ENCODE measurements at regions not wholly inside any gene's neighbourhood (a gene's known extent, or its start where the extent isn't known, plus 50 kb on each side); places are given as distances from the start of the nearest gene placed in this dataset.

DNA sequence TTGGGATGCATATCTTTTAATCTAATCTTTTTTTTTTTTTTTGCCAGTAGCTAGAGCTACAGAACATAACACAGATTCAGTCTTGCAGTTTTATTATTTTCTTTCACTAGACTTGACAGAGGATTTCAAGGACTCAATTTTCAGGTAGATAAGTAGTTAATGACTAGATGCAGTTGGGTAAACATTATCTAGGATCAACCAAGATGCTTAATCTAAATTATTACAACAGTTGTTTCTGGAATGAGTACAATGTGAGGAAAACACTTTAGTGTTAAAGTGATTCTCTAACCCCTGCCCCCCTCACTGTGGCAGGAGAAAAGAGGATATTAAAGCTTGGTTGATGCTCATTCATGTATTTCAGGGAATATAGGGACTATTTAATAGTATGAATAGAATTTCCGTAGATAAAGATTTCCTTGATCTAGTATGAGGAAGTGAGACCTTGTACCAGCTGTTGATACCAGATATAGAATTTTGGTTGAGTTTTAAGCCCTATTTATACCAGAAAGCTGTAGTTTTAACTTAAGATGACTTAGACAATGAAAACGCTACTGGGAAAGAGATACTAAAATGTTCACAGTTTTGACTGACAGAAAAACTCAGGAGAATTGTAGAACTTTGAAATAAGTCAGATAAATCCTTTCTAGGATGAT, 389.0 kb upstream of the C2CD4B start:
- no peak for DNase-seq

DNA sequence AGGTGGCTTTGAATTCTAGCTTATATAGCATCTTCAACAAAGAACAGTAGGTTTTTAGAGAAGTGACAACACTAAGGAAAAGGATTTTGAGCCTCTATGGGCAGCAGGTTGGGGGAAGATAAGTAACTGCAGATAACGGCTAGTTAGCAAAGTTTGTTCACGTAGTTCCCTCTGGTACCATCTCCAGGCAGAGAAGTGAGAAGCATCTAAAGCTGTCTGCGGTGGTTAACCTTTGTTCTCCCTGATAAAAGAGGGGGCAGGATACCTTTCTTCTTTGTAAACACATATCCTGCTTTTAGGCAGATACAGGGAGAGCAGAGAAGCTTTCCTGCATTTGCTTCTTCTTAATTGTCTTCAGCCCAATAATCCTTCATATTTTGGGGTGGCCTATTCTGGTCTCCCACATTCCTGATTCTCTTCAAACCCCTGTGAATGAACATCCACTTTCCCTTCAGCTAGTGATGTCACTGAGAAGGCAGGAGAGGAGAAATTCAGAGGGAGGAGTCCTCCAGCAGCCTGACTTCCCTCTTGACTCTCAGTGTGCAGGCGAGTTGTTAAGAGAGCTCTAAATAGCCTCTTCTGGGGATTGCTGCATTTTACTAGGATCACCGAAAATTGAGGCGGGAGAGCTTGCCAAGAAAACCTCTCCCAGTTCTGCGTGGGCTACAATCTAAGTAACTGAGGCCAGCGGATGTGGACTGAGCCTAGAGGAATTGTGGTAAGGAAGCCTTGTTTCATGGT, 393.7 kb upstream of the C2CD4B start:
- no peak for DNase-seq

DNA sequence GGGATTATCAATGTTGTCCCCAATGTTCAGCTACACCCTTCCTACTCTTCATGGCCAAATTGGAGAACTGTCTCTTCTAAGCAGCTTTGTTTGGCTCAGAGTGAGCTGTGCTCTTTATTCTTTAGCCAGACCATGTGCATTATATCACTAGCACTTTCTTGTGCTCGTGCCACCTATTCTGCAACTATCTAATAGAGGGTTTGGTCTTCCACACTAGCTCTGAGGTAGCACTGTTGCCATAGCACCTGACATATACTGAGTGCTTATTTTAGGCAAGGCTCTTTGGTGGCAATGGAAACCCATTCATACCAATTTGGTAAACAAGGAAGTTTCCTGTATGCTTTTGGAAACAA, 394.3 kb upstream of the C2CD4B start:
- DNase-seq, result no peak

DNA sequence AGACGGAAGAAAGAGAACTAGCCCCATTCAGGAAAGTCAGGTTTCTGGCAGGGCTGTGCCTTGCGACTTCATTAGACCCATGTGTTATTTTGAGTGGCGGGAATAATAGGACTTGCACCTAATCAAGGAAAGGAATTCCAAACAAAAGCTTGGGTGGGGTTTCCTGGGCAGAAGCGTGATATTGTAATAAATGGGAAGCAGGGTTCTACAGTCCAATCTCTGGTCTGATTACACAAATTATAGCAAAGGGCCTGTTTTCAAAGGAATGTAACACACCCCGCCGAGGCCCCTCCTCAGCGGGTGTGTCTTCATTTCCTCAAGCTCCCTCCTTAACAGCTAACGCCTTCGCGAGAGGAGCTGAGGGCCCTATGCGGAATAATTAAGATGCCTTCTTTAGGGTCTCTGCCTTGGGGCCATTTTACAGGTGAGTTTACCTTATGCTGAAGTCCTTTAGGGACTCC, 396.0 kb upstream of the C2CD4B start:
- no peak for DNase-seq

DNA sequence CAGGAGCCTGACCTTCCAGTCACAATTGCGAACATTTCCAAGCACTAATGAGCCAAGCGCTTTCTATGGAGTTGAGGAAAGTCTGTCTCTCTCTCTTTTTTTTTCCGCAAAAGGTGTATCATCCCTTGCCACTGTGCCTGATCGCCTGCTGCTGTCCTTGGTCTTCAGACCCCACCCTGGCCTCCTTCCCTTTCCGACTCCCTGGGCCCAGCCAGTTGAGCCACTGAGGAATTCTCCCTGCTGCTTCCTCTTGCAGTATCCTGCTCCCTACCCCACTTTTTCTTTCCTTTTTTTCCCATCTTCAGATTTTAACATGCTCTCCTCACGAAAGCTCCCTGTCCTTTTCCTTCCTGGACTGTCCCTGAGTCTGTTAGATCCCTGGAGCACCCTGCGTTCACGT, 396.5 kb upstream of the C2CD4B start:
- DNase-seq, result no peak

DNA sequence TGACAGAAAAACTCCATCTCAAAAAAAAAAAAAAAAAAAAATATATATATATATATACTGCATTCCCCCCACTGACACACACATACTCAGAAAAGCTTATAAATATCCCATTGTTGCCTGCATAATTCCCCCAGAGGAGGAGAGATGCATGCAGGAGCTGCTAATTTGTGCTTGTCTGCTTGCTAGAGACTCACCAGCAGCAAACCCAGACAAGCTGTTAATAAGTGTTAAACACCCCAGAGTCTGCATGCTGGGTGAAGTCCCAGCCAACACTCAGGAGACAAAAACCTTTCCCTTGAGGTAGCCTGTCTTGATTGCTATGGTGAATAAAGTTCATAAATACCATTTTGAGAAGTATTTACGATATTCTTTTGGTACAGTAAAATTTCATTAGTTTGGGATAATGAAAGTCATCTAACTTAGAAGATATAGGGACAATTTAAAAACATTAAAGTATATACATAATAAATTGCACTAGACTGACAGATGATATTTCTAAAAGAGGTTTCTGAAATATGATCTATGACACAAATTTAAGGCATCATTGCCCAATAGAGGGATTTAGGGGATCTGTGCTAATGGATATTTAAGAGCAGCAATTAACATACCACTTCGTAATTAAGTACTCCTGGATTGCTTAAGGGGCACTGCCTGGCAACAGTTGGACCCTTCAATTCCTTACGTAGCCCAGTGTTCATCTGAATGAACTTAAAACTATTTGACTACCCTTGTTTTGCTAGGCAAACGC, 400.0 kb upstream of the C2CD4B start:
- DNase-seq, result no peak

DNA sequence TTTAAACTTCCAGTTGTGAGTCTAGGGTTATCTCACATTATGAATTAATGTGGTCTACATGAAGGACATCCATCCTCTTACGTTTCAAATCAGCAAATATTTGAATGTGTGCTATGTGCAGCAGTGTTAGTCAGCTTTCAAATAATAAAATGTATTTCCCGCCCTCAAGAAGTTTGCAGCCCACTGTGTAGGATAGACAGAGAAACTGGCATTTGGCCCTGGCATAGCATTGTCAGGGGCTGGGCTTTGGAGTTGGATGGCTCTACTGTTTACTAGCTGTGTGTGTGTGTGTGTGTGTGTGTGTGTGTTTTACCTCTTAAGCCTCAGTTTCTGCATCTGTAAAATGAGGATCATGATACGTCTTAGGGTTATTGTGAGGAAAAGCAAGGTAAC, 400.5 kb upstream of the C2CD4B start:
- DNase-seq, result no peak

DNA sequence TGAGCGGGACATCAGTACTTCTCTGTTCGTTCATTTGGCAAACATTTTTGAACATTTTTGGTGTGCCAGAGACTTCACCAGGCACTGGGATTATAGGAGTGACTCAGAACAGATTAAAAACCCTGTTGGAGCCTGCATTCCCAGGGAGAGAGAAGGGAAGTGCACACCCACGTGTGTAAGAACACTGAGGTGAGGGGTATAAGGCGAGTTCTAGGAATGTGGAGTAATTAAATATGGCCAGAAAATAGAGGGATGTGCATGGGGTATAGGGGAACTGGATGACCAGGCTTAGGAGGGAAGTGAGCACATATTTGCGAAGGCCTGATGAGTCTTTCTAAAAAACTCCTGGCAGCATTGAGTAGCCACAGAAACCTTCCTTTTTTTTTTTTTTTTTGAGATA, 401.2 kb upstream of the C2CD4B start:
- no peak for DNase-seq

DNA sequence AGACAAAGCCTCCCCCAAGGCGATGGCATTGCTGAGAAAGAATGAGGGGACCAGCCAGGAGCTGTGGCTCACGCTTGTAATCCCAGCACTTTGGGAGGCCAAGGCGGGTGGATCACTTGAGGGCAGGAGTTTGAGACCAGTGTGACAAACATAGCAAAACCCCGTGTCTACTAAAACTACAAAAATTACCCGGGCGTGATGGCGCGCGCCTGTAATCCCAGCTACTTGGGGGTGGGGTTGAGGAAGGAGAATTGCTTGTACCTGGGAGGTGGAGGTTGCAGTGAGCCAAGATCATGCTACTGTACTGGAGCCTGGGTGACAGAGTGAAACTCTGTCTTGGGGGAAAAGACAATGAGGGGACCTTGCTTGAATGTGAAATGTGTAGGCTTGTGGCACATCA, 402.4 kb upstream of the C2CD4B start:
- DNase-seq, result no peak

DNA sequence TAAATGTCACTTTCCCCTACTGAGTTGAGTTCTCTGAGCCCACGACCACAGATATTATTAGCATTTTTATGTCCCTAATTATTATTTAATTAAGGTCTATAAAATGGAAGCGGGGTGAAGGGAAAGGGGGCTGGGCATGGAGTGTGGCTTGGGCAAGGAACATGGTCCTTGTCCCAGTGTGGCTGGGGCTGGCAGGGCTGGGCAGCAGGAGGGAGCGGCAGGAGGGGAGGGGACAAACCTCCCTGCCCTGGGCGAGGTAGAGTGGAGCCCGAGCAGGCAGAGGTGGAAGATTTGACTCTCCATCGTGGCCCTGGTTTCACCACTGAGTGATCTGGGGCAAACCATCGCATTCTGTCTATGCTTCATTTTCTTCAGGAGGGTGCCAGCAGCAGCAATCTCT, 402.9 kb upstream of the C2CD4B start:
- DNase-seq, result no peak

DNA sequence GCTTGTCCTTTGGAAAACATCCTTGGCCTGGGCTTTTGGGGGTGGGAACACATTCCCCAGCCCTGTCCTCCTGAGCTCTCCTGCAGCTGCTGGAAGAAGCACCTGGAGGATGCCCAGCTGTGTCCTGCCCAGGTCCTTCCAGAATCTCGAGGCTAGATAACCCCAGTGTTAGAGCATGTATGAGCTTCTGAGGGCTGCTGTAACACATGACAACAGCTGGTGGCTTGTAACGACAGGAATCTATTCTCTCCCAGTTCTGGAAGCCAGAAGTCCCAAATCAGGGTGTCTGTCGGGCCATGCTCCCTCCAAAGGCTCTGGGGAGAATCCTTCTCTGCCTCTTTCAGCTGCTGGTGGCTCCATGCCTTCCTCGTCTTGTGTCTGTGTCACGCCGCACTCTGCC, 403.6 kb upstream of the C2CD4B start:
- DNase-seq, result no peak

DNA sequence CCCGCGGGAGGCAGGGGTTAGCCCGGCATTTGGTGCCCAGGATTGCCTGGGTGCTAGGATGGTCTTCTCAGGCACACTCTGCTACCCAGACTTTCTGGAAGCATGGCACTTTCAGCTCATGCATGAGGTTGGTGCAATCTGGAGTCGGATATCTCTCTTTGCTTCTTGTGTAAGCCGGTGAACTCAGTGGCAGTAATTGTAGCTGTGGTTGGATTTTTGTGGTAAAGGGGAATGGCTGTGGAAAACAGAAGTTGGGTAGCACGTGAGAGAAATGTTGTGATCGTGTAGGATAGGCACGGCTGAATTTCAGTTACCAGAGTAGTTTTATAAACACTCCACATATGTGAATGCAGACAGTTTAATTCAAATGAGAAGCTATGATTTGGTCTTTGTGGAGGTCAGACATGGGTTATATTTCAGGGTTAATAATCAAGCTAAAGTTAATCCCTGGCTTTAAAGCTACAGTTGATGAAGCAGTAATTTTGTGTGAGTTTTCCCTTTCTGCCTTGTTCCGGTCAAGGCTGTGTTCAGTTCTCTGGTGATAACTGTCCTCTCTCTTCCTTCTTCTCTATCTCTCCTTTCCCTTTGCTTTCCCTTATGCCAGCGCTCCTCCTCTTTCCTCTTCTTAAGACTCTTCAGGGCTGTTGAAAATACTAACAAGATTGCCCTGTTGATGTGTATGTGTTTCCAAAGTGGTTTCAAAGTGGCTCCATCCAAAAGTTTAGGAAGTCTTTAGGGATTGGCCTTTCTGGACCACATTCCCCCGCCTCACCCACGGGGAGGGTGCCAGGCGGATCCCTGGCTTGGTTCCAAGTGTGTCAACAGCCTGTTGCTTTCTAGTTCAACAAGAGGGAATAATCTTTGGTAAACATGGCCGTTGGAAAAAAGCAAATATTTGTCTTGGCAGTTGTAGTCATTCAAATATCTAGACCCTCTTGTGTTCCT, 404.6 kb upstream of the C2CD4B start:
- DNase-seq, result no peak

DNA sequence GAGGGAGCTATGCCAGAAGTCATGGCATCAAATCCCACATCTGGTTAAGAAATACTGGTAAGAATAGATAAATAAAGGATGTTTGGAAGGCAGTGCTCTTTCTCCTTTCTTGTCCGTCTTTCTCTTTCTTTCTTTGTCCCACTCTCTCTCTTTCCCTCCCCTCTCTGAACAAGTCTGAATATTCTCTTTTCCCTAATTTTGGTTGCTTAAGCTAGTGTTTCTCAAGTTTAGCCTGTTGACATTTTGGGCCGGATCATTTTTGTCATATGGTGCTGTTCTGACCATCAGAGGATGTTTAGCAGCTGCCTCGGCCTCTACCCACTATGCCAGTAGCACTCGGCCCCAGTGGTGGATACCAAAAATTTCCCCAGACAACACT, 405.3 kb upstream of the C2CD4B start:
- no peak for DNase-seq

DNA sequence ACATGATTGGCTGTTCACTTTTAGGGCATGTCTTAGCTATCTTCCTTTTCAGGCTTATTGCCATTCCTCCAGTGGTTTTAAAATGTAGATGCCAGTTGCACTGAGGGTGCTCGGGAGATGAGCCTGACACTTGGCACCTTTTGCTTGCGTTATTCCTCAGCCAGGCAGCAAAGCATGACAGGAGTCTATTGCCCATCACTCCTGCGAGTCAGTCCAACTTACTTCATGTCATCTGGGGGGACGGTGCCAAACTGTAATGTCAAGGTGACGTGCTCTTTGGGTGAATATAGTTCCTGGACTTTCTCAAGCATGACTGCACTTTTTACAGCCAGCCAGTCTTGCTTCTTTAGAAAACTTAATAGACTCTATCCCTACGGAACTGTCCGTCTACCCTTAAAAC, 406.0 kb upstream of the C2CD4B start:
- DNase-seq, result no peak

DNA sequence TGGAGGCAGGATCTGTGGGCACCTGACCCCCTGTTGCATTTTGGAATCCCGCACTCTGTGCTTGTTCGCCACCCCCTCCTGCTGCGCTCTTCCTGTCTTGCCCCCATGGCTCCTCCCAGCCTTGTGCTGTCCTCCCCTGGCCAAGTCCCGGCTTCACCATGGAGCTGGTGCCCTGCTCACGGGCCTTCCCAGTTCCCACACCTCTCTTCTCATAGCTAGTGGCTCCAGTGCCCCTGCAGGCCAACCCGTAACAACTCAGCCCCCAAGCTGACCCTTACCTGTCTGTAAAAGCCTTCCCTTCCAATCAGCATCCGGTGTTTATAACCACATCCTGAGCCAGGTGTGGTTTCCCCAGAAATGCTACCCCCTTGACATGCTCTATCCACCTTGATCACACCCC, 407.7 kb upstream of the C2CD4B start:
- no peak for DNase-seq

DNA sequence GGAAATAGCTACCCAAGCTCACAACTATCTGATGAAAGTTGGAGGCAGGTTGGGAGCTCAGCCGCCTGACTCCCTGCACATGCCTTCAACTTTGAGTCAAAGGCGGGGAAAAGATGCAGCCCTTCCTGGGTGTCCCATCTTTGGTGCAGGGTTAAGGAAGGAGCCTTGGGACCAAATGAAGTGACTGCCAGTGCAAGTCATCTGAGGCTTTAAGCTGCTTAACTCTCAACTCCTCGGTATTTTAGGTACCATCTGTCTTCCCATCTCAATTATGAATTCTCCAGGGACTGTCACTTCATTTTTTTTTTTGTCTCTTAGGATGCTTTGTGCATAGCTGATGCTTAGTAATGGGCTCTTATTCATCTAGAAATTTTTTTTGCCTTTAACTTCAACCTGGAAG, 408.8 kb upstream of the C2CD4B start:
- no peak for DNase-seq

DNA sequence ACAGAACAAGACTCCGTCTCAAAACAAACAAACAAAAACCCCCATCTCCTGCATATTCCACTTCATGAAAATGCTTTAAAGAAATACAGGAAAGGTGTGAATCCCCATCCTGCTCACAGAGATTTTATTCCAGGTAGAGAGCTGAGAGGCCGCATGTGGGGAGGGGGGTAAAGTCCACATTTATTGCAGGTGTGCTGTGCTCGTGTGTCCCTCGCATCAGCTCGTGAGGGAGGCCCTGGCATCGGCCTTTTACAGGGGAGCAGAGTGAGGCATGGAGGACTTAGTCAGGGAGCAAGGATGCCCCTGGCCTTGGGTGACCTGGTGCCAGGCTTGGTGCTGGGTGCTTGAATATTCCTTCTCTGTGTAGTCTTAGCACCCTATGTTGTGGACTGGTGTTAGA, 413.5 kb upstream of the C2CD4B start:
- DNase-seq, result no peak

DNA sequence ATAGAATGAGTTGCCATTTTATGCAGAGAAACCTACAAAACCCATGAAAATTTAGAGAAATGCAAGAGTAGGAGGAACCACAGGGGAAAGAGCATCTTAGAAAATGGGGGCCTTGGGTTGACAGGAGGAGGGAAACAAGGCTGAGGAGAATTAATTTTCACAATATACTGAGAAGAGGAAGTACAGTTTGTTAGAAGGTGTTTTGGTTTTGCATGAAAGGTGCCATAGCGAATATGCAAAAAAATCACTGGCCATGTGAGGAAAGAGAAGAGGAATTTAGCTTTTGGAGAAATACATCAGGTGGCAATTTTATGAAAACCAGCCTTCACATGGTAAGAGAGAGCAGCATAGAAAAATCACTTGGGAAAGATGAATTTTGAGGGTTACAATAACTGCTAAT, 413.9 kb upstream of the C2CD4B start:
- no peak for DNase-seq

DNA sequence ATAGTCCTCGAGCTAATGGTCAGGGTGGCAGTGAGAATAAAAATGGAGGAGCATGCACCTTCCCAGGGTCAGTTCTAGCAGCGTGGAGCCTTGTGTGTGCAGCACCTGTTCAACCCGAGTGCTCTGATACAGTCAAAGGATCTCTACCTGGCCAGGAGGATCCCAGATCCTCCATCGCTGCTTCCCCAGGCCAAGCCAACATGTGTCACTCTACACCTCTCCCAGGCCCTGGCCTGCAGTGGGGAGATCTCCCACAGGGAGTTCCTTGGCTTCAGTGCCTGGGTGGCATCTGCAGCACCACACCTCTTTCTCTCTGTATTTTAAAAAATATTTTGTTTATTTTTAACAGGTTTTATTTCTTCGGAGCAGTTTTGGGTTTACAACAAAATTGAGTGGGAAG, 414.8 kb upstream of the C2CD4B start:
- DNase-seq, result no peak

DNA sequence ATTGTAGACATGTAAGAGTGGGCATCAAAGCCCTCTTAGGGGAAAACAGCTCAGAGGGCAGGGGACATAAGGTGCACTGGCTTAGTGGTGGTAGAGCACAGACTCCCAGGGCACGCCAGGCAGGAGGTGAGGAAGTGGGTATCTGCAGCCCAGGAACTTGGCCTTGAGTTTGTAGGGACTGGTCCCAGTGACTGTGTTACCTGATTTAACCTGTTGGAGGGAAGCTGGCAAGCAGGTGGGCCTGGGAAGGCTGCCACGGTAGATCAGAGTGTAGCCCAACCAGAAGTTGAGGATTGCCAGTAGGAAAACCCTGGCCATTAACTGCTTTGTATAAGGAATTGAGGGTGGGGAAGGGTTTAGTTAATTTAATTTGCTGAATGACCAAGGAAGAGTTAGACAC, 417.5 kb upstream of the C2CD4B start:
- DNase-seq, result no peak

DNA sequence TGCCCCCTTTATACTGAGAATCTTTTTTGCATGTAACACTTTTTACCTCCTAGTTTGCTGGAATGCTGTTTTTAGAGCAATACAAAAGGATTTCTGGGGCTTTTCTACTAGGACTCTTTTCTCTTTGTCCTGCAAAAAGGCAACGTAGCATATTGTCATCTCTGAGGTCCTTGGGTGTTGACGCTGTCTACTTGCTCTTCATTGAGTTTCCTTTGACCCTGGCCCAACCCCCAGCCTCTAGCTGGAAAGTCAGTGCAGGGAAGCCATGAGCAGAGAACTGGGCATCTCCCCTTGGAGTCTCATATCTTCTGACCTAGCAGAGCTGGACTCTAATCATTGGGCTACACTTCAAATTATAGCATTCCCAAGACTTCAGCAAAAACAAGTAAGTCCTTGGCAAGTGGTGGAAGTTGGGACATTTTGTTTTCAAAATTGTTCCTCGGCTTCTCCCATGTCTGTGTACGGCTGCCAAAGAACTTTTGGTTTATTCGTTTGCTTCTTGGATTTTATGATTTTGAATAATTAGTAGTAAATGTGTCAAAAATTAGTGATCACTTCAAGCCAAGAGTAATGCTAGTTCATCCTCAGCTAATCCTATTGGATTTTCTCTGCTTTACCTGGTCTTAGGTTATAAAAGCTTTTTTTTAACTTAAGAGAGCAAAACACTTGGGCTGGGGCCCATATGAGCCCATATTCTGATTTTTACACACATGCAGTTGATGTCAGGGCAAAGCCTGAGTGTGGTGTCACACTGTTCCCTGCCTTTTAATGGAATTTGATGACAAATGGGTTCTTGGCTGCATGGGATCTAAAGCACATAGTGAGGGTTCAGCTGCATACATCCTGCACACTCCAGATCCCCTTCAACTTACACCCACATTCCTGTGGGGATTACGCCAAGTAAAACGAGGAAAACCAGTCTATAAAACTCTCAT, 419.5 kb upstream of the C2CD4B start:
- no peak for DNase-seq
